Inflammatory macrophage treated with lipopolysaccharide for 4 hours (primary cell): ENCODE measurements at regions not wholly inside any gene's neighbourhood (a gene's known extent, or its start where the extent isn't known, plus 50 kb on each side); places are given as distances from the start of the nearest gene placed in this dataset.

Experiments
- DNase-seq: peaks from one replicate; pipeline ENCODE4 v3.0.0-alpha.2; 2020

- DNase-seq = no peak
Observed at GRCh38 chrY:15704906-15705305, 1180.6 kb downstream of the NLGN4Y start.

- DNase-seq = no peak
Observed at GRCh38 chrY:15749533-15750433, 1225.5 kb downstream of the NLGN4Y start.

GRCh38 chrY:15751001-15751400 lies 1226.7 kb downstream of the NLGN4Y start:
- no peak for DNase-seq

- DNase-seq = no peak
Observed at GRCh38 chrY:15756266-15756665, 1231.9 kb downstream of the NLGN4Y start.

- no peak for DNase-seq
Observed at GRCh38 chrY:15773579-15773978, 1249.2 kb downstream of the NLGN4Y start.

- DNase-seq = no peak
Observed at GRCh38 chrY:15775880-15776279, 1251.6 kb downstream of the NLGN4Y start.

- DNase-seq = no peak
Observed at GRCh38 chrY:15779891-15780290, 1255.6 kb downstream of the NLGN4Y start.

- no peak for DNase-seq
Observed at GRCh38 chrY:15800021-15800420, 1275.7 kb downstream of the NLGN4Y start.

GRCh38 chrY:15805985-15806384 lies 1281.7 kb downstream of the NLGN4Y start:
- no peak for DNase-seq

- no peak for DNase-seq
Observed at GRCh38 chrY:15814241-15814640, 1289.9 kb downstream of the NLGN4Y start.
